Ovary (tissue), 7 donors: ENCODE measurements at regions not wholly inside any gene's neighbourhood (a gene's known extent, or its start where the extent isn't known, plus 50 kb on each side); places are given as distances from the start of the nearest gene placed in this dataset.

Experiments used
- DNase-seq, 5 donors: peaks; one replicate each; pipeline ENCODE4 v3.0.0-alpha.2; 2019 to 2020
- H3K27ac ChIP-seq, 2 donors: fragments of 200-600 bp; one replicate each; pipeline versions ENCODE4 v1.5.1 to v1.8.0; 2019 to 2022
- H3K27me3 ChIP-seq: fragments of 200-600 bp; one replicate; pipeline ENCODE4 v1.8.0; 2022
- H3K36me3 ChIP-seq: fragments of 200-600 bp; sonication (generic); one replicate; pipeline ENCODE4 v1.5.1; 2019
- H3K4me1 ChIP-seq: one replicate; pipeline ENCODE4 v1.8.1; 2013; ENCODE audit warnings: mild to moderate bottlenecking, moderate library complexity; ENCODE audit not compliant: insufficient read depth
- H3K4me3 ChIP-seq: fragments of 200-600 bp; sonication (generic); one replicate; pipeline ENCODE4 v1.5.1; 2017
- H3K9me3 ChIP-seq, 2 donors: fragments of 200-600 bp in 1 of 2; sonication (generic) in 1 of 2; one replicate each; pipeline versions ENCODE4 v1.5.1 to v1.8.1; 2013 to 2019; ENCODE audit warnings: mild to moderate bottlenecking in 1 of 2, moderate library complexity in 1 of 2
- EP300 ChIP-seq: sonication (generic); formaldehyde crosslinking; IDR thresholded peaks from one replicate; pipeline ENCODE4 v1.6.1; 2017; ENCODE audit warnings: antibody characterized with exemption
- POLR2A ChIP-seq: fragments of 450-650 bp; IDR thresholded peaks from one replicate; pipeline ENCODE4 v1.6.1; 2017; ENCODE audit warnings: antibody characterized with exemption, mild to moderate bottlenecking, moderate library complexity
- WGBS, 3 donors: extraction: QIAGEN DNeasy Blood & Tissue Kit in 1 of 3; methylation state at CpG; one replicate each; pipeline versions ENCODE4 v1.1.5 to v1.1.7; 2013 to 2017; 5-methylcytosine and 5-hydroxymethylcytosine counted together
- intact Hi-C, 4 donors: fragments of 100-400 bp; cut with DNase I; formaldehyde crosslinking; loops; one replicate each; pipeline versions ENCODE4 v1.11.0 to v1.15.1; 2022 to 2023
- TF ChIP-seq, protein P1 (sequence below), 3 donors: fragments of 450-650 bp in 2 of 3; fragments of 200-600 bp in 1 of 3; IDR thresholded peaks; one replicate each; pipeline versions ENCODE4 v1.5.1 to v1.8.0; 2016 to 2022; ENCODE audit warnings: antibody characterized with exemption in 3 of 3, mild to moderate bottlenecking in 1 of 3
- donor health status: DM: no; HTN: no; CAD: no; lungs with moderate emphysema.
- donor health status: DM: no; HTN: no; CAD: no.
- donor health status: Bipolar disorder and iron deficiency.
- donor health status: DM: no; HTN: no; CAD: no.
- donor health status: DM: yes; HTN: yes; CAD: no.

DNA sequence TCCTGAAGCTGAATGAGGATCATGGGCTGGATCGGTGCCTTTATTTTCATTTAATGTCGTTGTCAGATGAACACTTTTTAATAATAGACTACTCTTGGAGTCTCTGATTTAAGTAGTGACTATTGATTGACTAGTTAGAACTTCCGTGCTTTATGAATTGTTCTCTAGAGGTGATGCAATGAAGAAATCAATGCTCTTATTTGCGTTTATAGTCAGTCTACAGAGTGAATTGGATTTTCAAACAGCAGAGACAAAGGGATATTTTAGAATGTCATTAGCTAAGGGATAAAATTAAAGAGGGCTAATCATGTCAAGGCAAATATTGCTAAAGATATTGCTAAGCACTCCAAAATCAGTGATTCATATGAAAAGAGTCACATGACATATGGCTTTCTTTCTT lies 652.0 kb upstream of the NRP1 start:
- intact Hi-C loops: no loop called here
- no peaks in the 10 kb centered on the region for H3K4me1 ChIP-seq
- no peaks in the 10 kb centered on the region for H3K36me3 ChIP-seq
- WGBS, 3 donors: 73 to 81% (median 81%) methylated on average over 4 of the region's 4 CpGs
- no peaks in the 10 kb centered on the region for H3K27me3 ChIP-seq
- no peak overlapping the region for H3K27ac ChIP-seq
- TF ChIP-seq EP300 (no peak), POLR2A (no peak)
- TF ChIP-seq, protein P1, sequence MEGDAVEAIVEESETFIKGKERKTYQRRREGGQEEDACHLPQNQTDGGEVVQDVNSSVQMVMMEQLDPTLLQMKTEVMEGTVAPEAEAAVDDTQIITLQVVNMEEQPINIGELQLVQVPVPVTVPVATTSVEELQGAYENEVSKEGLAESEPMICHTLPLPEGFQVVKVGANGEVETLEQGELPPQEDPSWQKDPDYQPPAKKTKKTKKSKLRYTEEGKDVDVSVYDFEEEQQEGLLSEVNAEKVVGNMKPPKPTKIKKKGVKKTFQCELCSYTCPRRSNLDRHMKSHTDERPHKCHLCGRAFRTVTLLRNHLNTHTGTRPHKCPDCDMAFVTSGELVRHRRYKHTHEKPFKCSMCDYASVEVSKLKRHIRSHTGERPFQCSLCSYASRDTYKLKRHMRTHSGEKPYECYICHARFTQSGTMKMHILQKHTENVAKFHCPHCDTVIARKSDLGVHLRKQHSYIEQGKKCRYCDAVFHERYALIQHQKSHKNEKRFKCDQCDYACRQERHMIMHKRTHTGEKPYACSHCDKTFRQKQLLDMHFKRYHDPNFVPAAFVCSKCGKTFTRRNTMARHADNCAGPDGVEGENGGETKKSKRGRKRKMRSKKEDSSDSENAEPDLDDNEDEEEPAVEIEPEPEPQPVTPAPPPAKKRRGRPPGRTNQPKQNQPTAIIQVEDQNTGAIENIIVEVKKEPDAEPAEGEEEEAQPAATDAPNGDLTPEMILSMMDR (IDR thresholded peaks at IDR 0.05): no peak
- no peak overlapping the region for H3K4me3 ChIP-seq
- no peak for DNase-seq
- no peaks in the 10 kb centered on the region for H3K9me3 ChIP-seq

DNA sequence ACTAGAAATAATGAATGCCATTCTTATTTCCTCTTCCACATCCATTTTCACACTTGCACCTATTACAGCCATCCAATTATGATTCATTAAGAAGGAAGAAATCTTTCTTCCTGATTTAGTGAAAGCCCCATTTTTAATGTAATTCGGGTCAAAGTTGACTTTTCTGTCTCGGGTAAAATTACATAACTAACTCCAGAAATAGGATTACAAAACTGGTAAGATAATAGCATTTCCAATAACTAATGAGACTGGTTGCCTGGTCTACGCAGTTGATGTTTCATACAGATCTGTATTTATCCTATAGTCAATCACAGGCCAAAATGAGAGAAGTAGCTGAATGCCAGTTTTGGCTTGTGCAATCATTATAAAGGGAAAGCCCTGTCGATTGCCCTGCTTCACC lies 651.5 kb upstream of the NRP1 start:
- Histone ChIP-seq H3K36me3 (no peaks in the 10 kb centered on the region), H3K4me1 (no peaks in the 10 kb centered on the region), H3K27ac (no peak overlapping the region), H3K9me3 (no peaks in the 10 kb centered on the region), H3K4me3 (no peak overlapping the region), H3K27me3 (no peaks in the 10 kb centered on the region)
- TF ChIP-seq, protein P1 (IDR thresholded peaks at IDR 0.05): no peak
- TF ChIP-seq EP300 (no peak), POLR2A (no peak)
- 72 to 82% (median 72%) methylated on average over 4 of the region's 4 CpGs for WGBS, 3 donors
- DNase-seq: no peak
- intact Hi-C loops: no loop called here

DNA sequence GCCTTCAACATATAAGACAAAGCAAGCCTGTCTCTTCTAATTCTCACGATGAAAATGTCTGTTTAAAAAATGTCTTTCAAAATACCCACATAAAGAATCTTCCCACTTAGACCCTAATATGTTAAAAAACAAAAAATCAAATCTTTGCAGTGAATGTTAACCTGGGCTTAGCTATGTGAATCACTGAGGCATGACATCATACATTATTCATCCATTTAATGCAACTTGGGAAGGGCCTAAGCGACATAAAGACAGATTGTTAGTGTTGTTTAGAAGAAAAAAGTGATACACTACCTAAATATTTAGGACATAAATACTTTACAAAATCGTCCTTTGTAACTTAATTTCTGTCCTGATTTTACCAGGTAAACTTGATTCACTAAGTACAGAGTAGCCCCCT lies 648.5 kb upstream of the NRP1 start:
- Histone ChIP-seq H3K4me1 (no peaks in the 10 kb centered on the region), H3K27me3 (no peaks in the 10 kb centered on the region), H3K9me3 (no peaks in the 10 kb centered on the region), H3K4me3 (no peak overlapping the region), H3K36me3 (no peaks in the 10 kb centered on the region), H3K27ac (no peak overlapping the region)
- TF ChIP-seq, protein P1 (IDR thresholded peaks at IDR 0.05): no peak
- TF ChIP-seq EP300 (no peak), POLR2A (no peak)
- intact Hi-C loops: no loop called here
- no peak for DNase-seq
- WGBS, 3 donors: 80% methylated on average over 3 of the region's 3 CpGs

DNA sequence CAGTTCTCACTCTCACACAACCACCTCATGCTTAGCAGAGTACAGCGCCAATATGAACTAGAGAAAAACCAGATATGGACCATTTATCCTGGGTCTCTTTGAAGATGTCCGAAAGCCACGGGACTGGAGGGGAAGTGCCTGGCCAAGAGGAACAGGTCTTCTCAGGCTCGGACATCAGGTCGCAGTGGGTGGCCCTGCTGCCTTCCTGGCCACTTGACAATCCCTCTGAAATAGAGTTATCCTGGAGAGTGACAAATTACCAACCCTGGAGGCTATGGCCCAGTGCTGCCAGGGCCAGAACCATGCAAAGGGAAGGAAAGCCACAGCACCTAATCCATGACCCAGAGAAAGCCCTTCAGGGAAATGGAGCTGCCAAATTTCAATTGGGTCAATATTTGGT lies 646.8 kb upstream of the NRP1 start:
- H3K4me3 ChIP-seq: no peak overlapping the region
- DNase-seq: no peak
- H3K27ac ChIP-seq: no peak overlapping the region
- 95 to 99% (median 96%) methylated on average over 5 of the region's 5 CpGs for WGBS, 3 donors
- no peaks in the 10 kb centered on the region for H3K27me3 ChIP-seq
- no peaks in the 10 kb centered on the region for H3K9me3 ChIP-seq
- TF ChIP-seq, protein P1 (IDR thresholded peaks at IDR 0.05): no peak
- TF ChIP-seq POLR2A (no peak), EP300 (no peak)
- intact Hi-C loops: no loop called here
- no peaks in the 10 kb centered on the region for H3K36me3 ChIP-seq
- H3K4me1 ChIP-seq: no peaks in the 10 kb centered on the region

DNA sequence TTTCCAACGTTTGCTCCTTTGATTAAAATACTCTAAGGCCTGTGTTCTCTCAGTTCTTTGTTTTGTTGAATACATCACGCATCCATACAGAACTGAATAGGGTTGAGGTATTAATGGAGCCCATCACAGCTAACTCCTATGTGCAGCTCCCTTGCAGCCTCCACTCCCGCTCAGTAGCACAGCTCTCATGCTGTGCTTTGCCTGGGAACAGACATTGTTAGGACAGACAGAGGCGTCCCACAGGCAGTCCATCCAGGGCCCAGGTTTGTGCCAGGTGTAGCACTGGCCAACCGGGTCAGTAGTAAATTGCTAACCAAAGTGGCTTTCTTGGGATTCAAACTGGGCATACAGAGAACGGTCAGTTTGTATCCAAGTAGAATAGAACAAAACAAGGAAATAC lies 644.7 kb upstream of the NRP1 start:
- H3K36me3 ChIP-seq: no peaks in the 10 kb centered on the region
- no peak for TF ChIP-seq EP300
- TF ChIP-seq, protein P1 (IDR thresholded peaks at IDR 0.05): no peak
- TF ChIP-seq POLR2A: no peak
- intact Hi-C loops: no loop called here

More for the DNA sequence above, 644.7 kb upstream of the NRP1 start:
- Histone ChIP-seq H3K4me3 (no peak overlapping the region), H3K9me3 (no peaks in the 10 kb centered on the region), H3K27ac (no peak overlapping the region), H3K4me1 (no peaks in the 10 kb centered on the region), H3K27me3 (no peaks in the 10 kb centered on the region)
- DNase-seq: no peak
- WGBS, 3 donors: 90 to 97% (median 94%) methylated on average over 6 of the region's 6 CpGs
